Colon (tissue), 2 donors: ENCODE measurements at regions not wholly inside any gene's neighbourhood (a gene's known extent, or its start where the extent isn't known, plus 50 kb on each side); places are given as distances from the start of the nearest gene placed in this dataset.

Source experiments
- FAIRE-seq: peaks from 2 replicates; lab custom pipeline; 2012; peaks lifted over from hg19 to GRCh38; lab: Jason Lieb, UNC
- donor health status: control.
- donor health status: control.

DNA sequence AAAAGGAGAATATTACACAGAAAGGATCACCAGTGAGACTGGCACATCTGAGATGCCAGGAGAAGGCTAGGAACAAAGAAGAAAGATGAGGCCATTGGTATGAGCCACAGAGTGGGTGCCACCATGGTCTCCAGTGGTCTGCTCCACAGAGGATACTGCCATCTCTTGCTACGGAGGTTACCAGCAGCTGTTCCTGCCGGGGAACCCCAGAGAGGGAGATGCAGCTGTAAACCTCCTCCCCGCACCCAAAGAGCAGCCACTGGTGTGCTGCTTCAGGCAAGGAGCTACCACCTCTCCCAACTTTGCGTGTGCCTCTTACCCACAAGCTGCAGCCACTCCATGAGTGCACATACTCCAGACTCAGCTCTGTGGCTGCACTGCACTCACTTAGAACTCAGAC, 201.5 kb upstream of the RTL1 start:
- FAIRE-seq, result no peak

DNA sequence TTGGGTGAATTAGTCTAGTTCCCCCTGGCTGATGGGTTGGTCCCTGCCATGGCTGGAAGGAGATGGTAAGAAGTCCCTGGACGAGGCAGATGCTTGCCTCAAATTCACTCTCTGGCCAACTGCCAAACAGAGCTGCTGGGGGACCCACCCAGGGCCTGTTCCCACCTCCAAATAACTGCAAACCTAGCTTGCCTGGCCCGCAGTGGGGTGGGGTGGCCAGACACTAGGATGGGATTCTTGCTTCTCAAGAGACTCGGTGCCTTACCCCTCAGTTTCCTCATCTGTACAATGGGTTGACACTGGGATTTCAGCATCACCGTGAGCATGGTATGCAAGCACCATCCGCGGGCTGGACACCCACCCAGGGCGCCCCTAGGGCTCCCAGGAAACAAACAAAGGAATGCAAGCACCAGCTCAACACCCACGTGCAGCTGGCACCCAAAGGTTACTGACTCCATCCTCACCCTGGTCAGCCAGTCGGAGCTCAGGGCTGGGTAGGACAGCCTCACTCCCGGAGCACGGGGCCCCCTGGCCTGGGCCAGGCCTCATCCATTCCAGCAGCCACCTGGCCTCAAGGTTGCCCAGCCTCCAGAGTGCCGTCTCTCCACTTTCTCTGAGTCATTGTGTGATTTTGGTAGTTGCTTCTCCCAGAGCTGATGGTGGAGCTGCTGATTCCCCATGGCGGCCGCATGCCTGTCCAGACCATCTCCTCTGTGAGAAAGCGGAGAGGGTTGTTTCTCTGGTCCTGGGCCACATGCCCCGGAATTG, 205.2 kb upstream of the RTL1 start:
- no peak for FAIRE-seq

DNA sequence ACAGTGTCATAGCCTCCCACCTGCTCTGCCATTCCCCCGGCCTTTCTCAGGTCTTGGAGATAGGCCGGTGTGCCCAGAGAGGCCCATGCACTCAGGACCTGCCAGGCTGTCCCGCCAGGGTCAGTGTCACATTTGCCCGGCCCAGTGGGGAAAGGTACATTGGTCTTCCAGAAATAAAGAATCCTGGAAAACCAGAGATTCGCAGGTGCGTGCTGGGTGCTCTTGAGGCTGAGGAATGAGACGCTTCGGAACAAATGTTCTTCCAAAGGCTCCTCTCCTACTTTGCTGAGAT, 205.8 kb upstream of the RTL1 start:
- no peak for FAIRE-seq

DNA sequence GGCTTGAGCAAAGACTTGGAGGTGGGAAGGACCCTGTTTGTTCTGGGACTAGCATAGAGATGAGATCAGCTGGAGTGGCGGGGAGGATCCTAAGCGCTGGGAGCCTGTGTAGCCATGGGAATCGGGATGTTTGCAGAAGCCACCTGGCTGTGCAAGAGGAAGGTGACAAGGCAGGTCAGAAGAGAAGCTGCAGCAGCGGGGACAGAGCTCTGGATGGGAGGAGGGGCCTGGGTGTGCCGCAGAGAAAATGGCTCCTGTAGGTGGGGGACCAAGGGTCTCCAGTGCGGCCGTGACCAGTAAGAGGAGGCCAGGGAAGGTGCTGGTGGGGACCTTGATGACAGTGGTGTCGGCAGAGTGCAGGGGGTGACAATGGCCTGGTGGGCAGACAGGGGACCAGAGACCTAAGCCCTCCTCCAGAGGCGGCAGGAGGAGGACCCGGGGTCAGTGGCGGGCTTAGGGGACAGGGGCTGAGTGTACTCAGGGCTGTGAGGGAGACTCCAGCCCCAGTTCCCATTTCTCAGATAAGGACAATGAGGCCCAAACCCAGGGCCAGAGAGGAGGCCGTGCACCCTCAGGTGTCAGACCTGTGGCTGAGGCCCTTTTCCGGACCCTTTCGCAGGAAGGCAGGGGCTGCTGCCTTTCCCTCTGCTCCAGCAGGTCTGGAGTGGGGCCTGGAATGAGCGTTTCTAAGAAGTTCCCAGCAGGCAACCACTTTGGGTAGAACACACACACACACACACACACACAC, 206.6 kb upstream of the RTL1 start:
- no peak for FAIRE-seq

DNA sequence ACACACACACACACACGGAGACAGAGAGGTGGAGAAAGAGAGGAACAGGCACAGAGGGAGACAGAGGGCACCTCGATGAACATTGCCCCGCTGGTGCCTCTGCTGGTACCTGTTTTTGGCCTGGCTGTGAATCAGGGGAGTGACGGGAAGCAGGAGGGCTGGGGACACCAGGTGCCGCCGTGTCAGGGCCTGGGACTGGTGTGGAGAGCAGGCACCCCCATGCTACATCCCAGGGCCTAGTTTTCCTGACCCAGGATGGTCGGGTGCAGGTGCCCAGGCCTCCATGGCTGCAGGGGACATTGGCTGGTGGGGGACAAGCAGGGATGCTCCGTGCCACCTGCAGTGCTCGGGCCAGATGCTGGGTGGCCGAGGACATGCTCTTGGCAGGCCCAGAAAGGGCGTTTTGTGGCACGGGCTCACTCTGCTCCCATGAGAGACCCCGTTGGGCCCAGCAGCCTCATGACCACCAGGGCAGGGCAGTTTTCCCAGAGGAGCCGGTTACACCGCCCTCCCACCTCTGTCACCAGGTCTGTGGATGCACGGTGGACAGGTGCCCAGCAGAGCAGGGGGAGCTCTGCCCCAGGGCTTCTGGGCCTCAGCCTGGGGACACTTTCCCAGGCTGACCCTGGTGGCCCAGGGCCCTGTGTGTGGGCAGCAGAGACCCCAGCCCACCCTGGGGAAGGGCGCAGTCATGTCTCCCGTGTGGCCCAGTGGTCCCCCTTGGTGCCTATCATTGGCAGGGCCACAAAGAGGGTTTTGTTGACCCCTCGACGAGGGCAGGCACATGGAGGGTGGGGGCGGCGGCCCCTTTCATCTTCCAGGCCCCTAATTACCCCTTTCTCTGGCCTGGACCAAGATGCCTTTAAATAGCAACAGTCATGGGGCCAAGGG, 207.5 kb upstream of the RTL1 start:
- FAIRE-seq, result no peak

DNA sequence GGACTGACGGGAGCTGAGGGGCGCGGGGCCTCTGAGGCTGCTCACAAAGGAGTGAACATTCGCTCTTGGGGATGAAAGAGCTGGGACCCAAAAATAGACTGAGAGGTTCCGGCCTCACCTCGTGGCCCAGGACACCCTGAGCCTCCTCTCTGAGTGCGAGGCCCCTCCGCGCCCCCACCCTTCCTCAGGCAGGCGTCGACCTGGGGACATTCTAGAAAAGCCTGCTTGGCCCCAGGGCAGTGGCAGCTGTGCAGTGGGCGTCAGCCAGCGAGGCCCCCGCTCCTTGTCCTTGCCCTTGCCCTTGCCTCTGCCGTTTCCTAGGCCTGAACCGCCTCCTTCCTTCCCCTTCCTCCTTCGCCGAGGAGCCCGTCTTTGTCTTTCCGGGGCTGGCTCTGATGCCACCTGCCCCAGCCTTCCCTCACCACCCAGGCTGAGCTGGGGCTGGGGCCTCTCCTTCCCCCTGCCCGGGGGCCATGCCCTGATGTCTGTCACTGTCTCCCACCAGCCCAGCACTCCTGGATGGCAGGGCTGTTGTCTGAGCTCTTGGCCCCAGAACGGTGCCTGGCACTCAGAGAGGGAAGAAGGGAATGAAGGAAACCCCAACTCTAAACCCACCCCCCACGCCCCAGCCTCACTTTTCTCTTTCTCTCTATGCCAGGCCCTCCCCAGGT, 208.2 kb upstream of the RTL1 start:
- no peak for FAIRE-seq

DNA sequence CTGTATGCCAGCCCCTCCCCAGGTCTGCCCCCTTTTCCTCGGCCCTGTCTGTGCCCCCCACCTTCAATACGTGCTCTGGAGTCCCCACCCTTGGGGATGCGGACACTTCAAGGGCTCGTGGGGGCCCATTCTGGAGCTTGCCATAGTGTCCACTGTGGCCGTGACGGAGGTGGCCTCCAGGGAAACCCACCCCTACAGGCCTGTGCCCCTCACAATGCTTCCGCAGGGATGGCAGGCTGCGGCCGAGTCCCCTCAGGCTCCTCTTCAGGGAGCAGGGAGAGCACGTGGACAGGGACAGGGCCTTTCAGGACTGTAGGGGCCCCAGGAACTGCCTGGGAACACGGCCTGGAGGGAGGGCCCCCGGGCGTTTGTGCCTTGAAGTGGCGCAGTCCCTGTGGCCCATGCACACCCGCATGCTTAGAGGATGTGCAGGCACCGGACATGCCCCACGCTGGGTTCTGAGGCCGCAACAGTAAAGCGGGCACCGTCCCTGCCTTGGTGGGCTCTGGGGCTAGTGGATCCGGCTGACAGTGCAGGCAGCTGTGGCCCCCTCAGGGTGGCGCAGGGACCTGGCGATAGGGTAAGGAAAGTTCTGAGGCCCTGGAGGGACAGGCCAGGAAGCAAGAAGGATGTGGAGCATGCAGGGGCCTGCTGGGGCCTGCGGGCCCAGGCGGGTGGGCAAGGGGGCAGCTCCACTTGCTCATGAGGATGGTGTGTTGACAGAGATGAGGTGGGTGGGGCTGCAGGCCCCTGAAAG, 209.0 kb upstream of the RTL1 start:
- no peak for FAIRE-seq

DNA sequence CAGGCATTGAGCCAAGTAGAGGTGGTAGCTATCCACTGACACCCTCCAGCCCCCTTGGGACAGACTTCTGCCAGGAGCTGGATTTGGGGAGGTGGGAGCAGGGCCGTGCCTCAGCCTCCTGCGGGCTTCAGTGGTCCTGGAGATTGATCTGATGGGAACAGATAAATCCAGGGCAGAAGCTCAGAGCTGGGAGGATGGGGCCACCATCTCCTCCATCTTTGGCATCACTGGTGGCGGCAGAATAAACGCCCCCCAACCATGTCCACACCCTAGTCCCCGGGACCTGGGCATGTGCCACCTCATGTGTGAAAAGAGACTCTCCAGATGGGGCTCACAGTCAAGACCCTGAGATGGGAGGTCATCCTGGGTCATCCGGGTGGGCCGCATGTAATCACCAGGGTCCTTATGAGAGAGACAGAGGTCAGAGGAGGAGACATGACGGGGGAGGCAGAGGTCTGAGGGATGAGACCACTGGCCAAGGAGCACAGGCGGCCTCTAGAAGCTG, 209.6 kb upstream of the RTL1 start:
- FAIRE-seq, result no peak

DNA sequence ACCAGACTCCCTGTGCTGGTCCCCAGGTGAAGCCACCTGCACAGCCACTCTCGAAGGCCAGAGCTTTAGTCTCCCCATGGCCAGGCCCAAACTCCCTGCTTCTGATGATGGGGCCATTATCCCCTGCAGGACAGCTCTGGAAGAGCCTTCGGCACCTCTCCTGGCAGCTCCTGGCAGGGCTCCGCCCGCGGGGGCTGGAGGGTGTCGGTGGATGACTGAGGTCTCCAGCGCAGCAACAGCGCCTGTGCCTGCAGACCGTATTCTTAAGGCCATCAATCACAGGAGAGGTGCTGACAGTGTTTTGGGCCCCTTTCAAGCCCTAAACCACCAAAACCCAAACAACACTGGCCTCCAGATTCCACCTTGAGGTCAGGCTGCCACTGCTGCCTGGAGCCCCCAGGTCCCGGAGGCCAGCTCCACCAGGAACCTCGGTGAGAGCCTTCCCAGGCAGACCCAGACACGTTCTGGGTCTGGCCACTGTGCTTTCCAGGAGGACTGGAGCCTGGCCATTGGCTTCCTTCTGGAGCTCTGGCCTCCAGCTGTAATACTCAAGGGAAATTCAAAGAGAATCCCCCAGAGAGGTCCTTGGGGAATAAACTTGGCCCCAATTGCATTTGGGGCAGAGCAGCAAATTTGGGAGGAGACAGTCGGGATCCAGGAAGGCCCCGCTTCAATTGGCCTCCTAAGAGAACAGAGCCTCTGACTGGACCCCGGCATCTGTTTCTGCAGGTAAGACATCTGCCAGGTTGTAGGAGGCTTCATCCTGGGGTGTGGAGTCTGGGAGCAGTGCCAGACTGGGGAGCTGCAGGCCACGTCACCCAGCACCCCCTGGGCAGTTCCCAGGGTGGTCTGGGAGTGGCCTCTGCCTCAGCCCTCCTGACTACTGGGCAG, 210.6 kb upstream of the RTL1 start:
- FAIRE-seq, result no peak

DNA sequence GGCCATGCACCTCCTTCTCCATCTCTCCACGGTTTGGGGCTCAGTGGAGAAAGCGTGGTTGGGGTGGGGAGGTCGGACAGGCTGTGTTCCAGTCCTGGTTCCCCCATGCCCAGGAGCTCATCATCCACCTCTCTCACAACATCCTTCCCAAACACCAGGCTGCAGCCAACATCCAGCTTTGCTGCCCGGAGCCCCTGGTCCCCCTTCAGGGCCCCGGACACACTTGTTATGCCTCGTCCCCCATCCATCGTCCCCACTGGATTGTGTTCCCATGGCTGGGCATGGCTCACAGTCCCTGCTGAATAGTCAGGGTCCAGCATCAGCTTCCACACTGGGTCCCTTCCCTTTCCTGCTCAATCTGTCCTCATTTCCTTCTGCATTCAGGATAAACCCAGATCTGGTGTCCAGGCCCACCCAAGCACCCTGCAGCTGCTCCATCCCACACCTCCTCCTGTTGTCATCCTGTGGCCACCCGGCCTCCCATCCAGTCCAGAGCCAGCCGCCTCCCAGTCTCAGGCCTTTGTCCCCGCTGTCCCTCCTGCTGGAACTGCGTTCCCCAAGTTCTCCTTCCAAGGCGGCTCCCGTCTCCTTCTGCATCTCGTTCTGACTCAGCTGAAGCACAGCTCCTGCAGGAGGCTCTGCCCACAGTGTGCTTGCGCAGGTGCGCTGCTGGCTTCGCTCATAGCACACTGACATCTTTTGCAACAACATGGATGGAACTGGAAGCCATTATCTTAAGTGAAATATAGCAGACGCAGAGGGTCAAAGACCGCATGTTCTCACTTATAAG, 211.4 kb upstream of the RTL1 start:
- FAIRE-seq, result no peak

DNA sequence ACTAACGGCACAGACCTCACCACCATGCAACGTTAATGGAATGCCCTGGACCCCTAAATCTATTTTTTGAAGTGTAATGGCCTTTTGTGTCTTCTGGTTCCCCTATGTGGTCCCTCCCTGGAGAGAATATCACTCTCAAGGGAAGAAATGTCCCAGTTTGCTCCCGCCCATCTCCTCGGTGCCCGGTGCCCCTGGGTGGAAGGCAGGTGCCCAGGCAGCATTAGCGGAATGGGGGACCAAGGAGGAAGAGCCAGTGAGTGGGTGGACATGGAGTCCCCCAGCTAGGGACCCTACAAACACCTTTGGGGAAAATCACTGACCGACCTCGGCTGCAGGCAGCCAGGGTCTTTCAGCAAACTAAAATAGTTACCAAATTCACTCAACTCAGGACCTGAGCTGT, 212.1 kb upstream of the RTL1 start:
- FAIRE-seq, result no peak

DNA sequence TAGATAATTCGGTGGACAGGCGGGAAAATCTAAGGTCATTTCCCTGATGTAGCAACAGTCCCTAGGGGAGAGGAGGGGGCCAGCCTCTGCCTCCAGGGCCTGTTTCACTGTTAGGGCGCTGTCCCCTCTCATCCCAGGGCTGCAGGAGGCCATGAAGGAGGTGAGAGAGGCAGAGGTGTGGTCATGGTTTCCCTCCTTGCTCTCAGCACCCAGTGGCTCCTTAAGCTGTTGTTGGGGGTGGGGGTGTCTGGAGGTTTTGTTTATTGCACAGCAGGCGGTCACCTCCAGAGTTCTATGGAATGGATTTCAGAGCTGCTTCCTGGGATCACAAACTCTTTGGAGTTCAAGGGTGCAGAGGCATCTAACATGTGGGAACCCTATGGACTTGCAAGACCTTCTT, 212.5 kb upstream of the RTL1 start:
- no peak for FAIRE-seq

DNA sequence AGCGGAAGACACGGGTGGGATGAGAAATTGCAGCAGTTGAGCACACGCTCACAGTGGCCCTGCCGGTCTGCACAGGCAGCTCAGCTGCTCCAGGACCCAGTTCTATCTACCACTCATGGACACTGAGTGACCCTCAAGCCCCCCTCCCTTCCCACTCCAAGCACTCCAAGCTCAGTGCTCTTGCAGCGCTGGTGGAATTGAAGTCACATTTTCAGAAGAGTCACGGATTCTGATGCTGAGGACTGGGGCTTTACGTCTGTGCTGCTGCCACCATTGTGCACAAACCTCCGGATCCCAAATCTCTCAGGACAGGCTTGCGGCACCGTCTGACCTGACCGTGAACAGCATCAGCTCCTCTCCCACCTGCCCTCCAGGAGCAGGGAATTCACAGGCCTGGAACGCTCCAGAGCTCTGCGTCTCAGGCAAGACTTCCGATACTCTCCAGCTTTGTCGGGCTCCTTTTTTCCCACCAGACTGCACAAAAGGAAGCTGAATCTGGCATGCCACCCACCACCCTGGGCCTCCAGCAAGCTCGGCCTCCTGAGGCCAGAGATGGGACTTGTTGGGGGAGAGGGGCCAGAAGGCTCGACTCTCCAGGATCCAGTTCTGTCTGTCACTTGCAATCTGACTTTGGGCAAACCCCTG, 213.1 kb upstream of the RTL1 start:
- no peak for FAIRE-seq

DNA sequence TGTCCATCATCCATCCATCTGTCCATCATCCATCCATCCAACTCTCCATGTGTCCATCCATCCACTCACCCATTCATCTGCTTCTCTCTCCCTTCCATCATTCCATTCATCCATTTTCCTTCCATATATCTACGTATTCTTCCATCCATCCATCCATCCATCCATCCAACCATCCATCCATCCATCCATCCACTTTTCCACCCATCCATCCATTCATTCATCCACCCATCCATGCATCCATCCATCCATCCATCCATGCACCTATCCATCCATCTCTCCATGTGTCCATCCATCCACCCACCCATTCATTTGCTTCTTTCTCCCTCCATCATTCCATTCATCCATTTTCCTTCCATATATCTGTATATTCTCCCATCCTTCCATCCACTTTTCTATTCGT, 214.0 kb upstream of the RTL1 start:
- no peak for FAIRE-seq

DNA sequence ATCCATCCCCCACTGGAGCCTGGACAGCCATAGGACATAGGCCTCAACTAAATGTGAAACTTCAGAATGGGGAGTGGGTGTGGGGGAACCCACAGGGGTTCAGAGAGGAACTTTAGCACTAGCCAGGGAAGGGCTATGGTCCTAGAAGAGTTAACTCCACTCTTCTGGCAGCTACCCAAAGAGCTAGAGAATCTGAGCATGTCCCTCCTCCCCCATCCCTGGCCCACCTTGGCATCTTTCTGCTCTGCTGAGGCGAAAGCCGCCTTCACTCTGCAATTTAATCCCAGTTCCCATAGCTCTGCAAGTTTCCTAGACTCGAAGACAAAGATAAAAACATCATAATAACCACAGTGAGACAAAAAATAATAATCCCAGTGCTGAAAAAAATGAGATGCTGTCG, 214.7 kb upstream of the RTL1 start:
- no peak for FAIRE-seq

DNA sequence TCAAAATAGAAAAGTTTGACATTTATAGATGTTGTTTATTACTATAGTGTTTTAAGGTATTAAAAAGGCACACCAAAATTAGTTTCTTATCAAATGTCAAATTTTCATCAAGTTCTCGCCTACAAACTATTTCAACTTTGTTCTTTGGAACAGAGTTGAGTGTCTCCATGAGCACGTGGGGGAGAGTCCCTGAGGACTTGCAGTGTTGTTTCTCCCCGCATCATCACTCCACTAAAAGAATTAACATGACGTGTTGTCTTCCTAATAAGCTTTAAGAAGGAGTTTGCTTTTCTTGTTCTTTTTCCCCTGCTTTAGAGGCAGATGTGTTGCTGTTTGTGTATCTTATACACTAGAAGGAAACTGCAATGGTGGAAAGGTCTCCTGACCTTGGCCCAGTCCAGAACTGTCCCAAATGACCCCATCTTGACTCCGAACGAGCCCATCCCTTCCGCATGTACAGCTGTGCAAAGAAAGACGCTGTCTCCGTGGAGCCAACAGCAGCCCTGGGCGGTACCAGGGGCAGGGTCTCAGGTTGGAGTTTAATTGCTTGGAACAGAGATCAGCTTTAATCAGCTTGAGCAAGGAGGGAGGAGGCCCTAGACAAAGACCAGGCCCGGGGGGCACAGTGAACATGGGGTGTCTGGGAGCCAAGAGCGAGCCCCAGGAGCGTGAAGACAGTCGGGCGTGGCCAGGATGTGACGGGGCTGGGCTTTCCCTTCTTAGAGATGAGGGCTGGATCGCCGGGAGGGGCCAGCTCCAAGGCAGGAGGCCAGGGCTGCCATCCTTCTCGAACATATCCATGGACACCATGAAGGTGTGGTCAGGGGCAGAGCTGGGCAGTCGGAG, 215.4 kb upstream of the RTL1 start:
- no peak for FAIRE-seq

DNA sequence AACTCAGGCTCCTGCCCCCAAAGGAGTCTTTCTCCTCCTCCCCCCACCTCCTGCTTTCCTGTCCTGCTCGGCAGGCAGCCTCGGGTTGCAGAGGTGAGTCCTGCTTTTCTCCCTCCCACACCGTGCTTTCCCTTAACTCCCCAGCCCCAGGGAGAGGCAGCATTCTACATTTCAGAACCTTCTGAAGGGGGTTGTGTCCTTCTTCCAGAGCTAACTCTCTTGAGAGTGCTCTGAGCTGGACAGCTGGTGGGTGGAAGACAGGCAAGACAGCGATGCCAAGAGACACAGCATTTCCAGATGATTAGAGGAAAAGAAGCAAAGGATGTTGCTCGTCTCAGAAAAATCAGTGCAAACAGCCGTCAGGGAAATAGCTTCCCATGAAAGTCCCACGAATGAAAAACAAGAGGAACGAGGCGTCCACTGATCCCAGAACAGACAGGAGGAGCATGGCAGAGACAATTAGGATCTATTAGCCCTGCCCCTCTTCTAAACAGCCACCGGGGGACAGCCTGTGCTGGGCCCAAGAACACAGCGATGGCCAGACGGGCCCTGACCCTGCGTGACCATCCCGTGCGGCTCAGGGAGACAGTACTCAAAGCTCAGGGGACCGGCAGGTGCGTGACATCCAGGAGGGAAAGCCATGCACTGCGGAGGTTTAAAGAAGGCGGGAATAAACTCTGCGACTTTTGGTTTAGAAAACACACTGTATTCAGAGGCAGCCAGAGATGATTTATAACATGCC, 216.5 kb upstream of the RTL1 start:
- no peak for FAIRE-seq
